GM20000 (cell line): ENCODE measurements at regions not wholly inside any gene's neighbourhood (a gene's known extent, or its start where the extent isn't known, plus 50 kb on each side); places are given as distances from the start of the nearest gene placed in this dataset.
"Not testable (repeated sequence)": the region's sequence is repeated elsewhere in the genome, so short reads cannot be mapped to it uniquely, and the experiment has no call there.

Experiments used
- DNase-seq: peaks from one replicate; pipeline ENCODE4 v3.0.0; 2012; ENCODE audit warnings: low spot score
- TF ChIP-seq, protein P1 (sequence below): IDR thresholded peaks from 2 replicates; pipeline ENCODE4 v1.5.1; 2012; ENCODE audit warnings: mild to moderate bottlenecking, control low read depth; ENCODE audit errors: extremely low read depth, missing control alignments

DNA sequence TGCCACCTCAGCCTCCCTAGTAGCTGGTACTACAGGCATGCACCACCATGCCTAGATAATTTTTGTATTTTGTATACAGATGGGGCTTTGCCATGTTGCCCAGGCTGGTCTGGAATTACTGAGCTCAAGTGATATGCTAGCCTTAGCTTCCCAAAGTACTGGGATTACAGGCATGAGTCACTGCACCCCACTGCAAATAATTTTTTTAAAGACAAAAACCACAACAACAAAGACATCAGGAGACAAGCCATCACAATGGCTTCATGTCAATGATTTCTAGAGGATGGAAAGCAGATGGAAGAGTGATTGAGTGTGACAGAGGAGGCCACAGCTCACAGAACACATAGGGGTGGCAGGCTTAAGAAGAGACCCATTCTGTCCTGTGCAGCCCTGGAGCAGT lies 97.9 kb upstream of the PCSK1 start:
- TF ChIP-seq, protein P1, sequence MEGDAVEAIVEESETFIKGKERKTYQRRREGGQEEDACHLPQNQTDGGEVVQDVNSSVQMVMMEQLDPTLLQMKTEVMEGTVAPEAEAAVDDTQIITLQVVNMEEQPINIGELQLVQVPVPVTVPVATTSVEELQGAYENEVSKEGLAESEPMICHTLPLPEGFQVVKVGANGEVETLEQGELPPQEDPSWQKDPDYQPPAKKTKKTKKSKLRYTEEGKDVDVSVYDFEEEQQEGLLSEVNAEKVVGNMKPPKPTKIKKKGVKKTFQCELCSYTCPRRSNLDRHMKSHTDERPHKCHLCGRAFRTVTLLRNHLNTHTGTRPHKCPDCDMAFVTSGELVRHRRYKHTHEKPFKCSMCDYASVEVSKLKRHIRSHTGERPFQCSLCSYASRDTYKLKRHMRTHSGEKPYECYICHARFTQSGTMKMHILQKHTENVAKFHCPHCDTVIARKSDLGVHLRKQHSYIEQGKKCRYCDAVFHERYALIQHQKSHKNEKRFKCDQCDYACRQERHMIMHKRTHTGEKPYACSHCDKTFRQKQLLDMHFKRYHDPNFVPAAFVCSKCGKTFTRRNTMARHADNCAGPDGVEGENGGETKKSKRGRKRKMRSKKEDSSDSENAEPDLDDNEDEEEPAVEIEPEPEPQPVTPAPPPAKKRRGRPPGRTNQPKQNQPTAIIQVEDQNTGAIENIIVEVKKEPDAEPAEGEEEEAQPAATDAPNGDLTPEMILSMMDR: no peak
- no peak for DNase-seq

DNA sequence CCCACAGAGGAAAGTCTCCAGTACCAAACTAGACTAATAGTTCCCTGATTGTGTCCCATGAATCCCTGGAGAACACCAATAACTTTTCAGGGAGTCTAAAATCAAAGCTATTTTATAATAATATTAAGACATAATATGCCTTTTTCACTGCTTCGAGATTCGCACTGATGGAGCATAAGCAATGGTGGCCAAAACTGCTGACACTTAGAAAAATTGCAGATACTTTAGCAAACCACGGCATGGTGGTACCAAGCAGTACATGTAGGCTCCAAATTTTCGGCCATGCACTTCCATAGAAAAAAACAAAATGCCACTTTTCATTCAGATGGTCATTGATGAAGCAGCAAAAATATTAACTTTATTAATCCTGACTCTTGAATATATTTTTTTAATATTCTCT lies 100.3 kb upstream of the PCSK1 start:
- TF ChIP-seq, protein P1: no peak
- no peak for DNase-seq

DNA sequence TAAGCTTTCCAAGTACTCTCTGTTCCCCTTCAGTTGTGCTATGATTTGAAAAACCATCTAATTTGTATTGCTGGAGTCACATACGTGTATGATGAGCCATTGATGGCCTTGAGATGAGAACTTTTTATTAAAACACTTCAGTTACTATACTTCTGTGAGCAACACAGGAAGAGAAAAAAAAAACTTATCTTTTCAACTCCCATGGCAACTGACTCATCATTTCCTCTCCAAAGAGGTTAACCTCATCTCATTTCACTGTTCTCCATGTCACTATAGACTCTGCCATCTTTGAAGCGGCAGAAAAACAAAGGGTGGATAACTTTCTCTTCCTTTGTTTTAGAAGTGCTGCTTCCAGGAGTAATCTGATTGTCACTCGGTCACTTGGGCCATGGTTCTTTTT lies 104.3 kb upstream of the PCSK1 start:
- DNase-seq: no peak
- TF ChIP-seq, protein P1: no peak

DNA sequence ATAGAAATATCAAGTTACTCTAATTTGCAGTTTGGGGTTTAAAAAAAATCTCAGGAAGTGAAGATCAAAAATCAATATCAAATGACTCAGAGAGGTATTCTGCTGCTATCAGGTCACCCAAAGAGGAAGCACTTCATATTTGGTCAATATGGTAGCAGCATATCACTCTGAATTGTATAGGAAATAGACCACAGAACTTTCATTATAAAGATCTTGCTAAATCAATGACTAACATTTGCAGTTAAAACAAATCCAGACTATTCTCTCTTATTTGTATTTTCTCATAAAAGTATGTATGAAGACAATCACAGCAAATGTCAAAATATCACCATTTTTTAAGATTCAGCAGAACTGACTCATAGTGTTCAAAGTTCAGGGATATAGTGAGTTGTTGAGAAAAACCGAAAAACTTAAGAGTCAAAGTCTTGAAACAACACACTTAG lies 105.8 kb upstream of the PCSK1 start:
- no peak for DNase-seq
- TF ChIP-seq, protein P1: no peak

DNA sequence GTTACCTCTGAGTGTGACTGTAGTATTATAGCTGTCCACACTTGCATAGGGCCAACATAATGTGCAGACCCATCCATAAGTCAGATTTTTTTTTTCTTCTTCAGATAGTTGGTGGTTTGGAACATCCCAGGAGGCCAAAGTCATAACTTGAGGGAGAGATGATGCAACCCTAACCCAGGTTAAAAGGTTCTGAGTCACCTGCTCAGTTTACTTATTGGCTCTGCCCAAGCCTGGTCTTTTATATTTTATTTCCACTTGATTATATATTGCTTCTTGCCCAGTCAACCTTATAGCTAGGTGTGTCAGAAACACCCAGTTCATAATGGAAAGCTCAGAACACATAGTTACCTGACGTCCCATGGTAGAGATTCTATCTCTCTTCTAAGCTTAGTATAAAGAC lies 113.1 kb upstream of the PCSK1 start:
- TF ChIP-seq, protein P1: no peak
- no peak for DNase-seq

DNA sequence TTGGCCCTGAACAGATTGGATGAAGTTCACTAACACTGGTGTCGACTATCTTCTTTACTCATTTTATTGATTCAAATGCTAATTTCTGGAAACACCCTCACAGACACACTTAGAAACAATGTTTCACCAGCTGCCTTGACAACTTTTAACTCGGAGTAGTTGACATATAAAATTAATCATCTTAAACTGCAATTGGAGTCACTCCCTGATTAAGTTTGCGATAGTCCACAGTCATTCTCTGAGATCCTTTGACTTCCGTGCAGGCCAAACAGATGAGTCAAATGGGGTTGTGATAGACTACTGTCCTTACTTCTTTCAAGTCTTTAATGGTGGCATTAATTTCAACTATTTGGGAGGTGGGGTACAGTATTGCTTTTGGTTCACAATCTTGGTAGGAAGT lies 114.4 kb upstream of the PCSK1 start:
- DNase-seq: no peak
- TF ChIP-seq, protein P1: no peak

DNA sequence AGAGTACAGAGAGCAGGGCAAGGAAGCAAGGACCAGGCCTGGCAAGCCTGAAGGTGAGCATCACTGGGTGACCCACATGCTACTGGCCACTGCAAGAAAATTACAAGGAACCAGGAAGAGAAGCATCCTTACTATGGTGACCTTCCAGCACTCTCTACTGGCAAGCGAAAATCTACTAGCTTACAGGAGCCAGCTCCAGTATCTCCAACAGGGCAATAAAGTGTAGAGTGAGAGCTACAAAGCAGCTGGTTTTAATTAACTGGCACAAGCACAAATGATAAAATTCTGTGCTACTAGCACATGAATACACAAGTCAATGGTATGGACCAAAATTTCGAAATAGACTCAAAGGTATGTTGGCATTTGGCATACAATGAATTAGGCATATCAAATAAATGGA lies 113.3 kb upstream of the CAST start:
- TF ChIP-seq, protein P1: no peak
- DNase-seq: no peak

DNA sequence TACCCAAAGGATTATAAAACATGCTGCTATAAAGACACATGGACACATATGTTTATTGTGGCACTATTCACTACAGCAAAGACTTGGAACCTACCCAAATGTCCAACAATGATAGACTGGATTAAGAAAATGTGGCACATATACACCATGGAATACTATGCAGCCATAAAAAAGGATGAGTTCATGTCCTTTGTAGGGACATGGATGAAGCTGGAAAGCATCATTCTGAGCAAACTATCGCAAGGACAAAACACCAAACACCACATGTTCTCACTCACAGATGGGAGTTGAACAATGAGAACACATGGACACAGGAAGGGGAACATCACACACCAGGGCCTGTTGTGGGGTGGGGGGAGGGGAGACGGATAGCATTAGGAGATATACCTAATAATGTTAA lies 101.3 kb upstream of the CAST start:
- not testable (repeated sequence) for DNase-seq
